ENCODE measurements at regions not wholly inside any gene's neighbourhood (a gene's known extent, or its start where the extent isn't known, plus 50 kb on each side); places are given as distances from the start of the nearest gene placed in this dataset.

GRCh38 chr7:17244786-17245185, 53.7 kb upstream of the AHR start:
- H3K4me3 ChIP-seq (replicated peaks in 1 of 3; ENCODE audit: insufficient read depth in 1 of 3, low read depth in 2 of 3, low read length in 3 of 3): no peak overlapping the region
- H3K4me2 ChIP-seq (ENCODE audit: low read depth, low read length): no peak overlapping the region
- DNase-seq (ENCODE audit: low spot score): no peak
- 88% methylated on average over 2 of the region's 2 CpGs for WGBS (ENCODE audit: low lambda C conversion rate)
- intact Hi-C loops (cut with micrococcal nuclease; ENCODE audit: unreplicated experiment) (no loop called here), in situ Hi-C loops (cut with HindIII; ENCODE audit: extremely low pct_ligation_motif_present, low pct_unique_long_range_greater_than_20kb) (no loop called here)
- no peaks in the 10 kb centered on the region for H3K79me2 ChIP-seq (ENCODE audit: insufficient read depth, low read length)
- H3K27me3 ChIP-seq (ENCODE audit: control insufficient read depth in 1 of 2, insufficient read depth in 2 of 2, low read length in 2 of 2): no peaks in the 10 kb centered on the region
- BruUV-seq (replicated peaks): no TSS peak
- CTCF ChIA-PET (ENCODE audit: low intra/inter-chr PET ratio, low total read pairs): no interaction called here
- no peak overlapping the region for H3K9ac ChIP-seq (ENCODE audit: insufficient read depth, low read depth, low read length)
- no peak for FAIRE-seq
- peaks cover 18% of the 10 kb centered on the region for H3K4me1 ChIP-seq (ENCODE audit: insufficient read depth, low read length)
- no peaks in the 10 kb centered on the region for H4K20me1 ChIP-seq (ENCODE audit: insufficient read depth, low read length)
- no peaks in the 10 kb centered on the region for H3K9me3 ChIP-seq (ENCODE audit: low read length)
- no peaks in the 10 kb centered on the region for H3K36me3 ChIP-seq (replicated peaks in 1 of 2; ENCODE audit: control insufficient read depth in 1 of 2, insufficient read depth in 2 of 2, low read length in 2 of 2)
- H2AFZ ChIP-seq (ENCODE audit: low read length): no peak overlapping the region
- no peak overlapping the region for H3K27ac ChIP-seq (ENCODE audit: extremely low read length, insufficient read depth, low read length)
- no peak for ATAC-seq
- TF ChIP-seq ZNF512B (CRISPR knock-in tag; IDR thresholded peaks at IDR 0.05; ENCODE audit: borderline replicate concordance) (no peak), ARNTL (CRISPR knock-in tag; IDR thresholded peaks at IDR 0.05) (no peak), ZNF451 (CRISPR knock-in tag; IDR thresholded peaks at IDR 0.05) (no peak), MEIS1 (CRISPR knock-in tag; IDR thresholded peaks at IDR 0.05; ENCODE audit: borderline replicate concordance) (no peak), ZNF747 (CRISPR knock-in tag; IDR thresholded peaks at IDR 0.05; ENCODE audit: borderline replicate concordance) (no peak), RFX5 (IDR thresholded peaks at IDR 0.05; ENCODE audit: low read depth, low read length) (no peak), CCDC6 (CRISPR knock-in tag; IDR thresholded peaks at IDR 0.05) (no peak), ZNF326 (CRISPR knock-in tag; IDR thresholded peaks at IDR 0.05; ENCODE audit: borderline replicate concordance) (no peak), ZNF879 (CRISPR knock-in tag; IDR thresholded peaks at IDR 0.05) (no peak), ZNF124 (CRISPR knock-in tag; IDR thresholded peaks at IDR 0.05) (no peak), ZMAT5 (CRISPR knock-in tag; IDR thresholded peaks at IDR 0.05; ENCODE audit: borderline replicate concordance, low read depth) (no peak), ZNF329 (CRISPR knock-in tag; IDR thresholded peaks at IDR 0.05; ENCODE audit: low read depth) (no peak)
- TF ChIP-seq, protein P1, sequence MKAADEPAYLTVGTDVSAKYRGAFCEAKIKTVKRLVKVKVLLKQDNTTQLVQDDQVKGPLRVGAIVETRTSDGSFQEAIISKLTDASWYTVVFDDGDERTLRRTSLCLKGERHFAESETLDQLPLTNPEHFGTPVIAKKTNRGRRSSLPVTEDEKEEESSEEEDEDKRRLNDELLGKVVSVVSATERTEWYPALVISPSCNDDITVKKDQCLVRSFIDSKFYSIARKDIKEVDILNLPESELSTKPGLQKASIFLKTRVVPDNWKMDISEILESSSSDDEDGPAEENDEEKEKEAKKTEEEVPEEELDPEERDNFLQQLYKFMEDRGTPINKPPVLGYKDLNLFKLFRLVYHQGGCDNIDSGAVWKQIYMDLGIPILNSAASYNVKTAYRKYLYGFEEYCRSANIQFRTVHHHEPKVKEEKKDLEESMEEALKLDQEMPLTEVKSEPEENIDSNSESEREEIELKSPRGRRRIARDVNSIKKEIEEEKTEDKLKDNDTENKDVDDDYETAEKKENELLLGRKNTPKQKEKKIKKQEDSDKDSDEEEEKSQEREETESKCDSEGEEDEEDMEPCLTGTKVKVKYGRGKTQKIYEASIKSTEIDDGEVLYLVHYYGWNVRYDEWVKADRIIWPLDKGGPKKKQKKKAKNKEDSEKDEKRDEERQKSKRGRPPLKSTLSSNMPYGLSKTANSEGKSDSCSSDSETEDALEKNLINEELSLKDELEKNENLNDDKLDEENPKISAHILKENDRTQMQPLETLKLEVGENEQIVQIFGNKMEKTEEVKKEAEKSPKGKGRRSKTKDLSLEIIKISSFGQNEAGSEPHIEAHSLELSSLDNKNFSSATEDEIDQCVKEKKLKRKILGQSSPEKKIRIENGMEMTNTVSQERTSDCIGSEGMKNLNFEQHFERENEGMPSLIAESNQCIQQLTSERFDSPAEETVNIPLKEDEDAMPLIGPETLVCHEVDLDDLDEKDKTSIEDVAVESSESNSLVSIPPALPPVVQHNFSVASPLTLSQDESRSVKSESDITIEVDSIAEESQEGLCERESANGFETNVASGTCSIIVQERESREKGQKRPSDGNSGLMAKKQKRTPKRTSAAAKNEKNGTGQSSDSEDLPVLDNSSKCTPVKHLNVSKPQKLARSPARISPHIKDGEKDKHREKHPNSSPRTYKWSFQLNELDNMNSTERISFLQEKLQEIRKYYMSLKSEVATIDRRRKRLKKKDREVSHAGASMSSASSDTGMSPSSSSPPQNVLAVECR (CRISPR knock-in tag; IDR thresholded peaks at IDR 0.05; ENCODE audit: borderline replicate concordance): no peak
- POLR2A ChIA-PET: no interaction called here

Measured in HepG2 (cell line).